ELR (cell line): ENCODE measurements at regions not wholly inside any gene's neighbourhood (a gene's known extent, or its start where the extent isn't known, plus 50 kb on each side); places are given as distances from the start of the nearest gene placed in this dataset.

Experiments
- DNase-seq: peaks from one replicate; pipeline ENCODE4 v3.0.0-alpha.2; 2015; ENCODE audit warnings: low read depth

DNA sequence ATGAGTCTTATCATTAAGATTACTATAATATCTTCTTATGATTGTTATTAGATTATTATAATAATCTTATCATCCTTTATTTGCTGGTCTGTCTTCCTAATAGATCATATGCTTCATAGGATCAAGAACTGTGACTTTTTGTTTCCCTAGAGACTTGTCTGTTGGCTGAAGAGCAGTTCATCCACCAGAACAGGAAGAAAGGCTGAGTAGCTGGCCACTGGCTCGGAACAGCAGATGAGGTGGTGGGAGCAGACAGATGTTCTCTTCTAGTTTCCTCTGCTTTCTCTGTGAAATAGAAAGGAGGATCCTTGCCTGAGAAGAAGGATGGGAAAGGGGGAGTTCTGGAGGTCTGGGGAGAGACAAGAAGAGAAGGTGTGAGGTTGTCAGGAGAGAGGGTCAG lies 120.0 kb downstream of the CCNA1 start:
- no peak for DNase-seq

DNA sequence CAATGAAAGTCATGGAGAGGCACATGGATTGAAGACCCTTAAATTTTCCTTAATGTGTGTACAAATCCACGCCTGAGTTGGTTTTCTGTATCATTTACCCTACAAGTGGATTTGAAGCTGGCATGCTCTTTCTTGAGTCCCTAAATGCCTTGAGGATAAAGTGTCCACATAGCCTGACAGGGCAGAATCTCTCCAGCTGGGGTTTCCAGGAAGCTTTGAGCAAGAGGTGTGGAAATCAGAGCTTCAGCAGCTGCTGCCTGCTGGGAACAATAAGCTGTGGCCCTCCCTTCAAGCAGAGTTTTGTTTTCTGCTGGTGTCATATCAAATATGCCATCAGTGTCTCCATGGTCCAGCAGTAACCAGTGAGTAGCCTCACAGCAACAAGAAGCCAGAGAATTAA lies 120.3 kb upstream of the SERTM1 start:
- no peak for DNase-seq

DNA sequence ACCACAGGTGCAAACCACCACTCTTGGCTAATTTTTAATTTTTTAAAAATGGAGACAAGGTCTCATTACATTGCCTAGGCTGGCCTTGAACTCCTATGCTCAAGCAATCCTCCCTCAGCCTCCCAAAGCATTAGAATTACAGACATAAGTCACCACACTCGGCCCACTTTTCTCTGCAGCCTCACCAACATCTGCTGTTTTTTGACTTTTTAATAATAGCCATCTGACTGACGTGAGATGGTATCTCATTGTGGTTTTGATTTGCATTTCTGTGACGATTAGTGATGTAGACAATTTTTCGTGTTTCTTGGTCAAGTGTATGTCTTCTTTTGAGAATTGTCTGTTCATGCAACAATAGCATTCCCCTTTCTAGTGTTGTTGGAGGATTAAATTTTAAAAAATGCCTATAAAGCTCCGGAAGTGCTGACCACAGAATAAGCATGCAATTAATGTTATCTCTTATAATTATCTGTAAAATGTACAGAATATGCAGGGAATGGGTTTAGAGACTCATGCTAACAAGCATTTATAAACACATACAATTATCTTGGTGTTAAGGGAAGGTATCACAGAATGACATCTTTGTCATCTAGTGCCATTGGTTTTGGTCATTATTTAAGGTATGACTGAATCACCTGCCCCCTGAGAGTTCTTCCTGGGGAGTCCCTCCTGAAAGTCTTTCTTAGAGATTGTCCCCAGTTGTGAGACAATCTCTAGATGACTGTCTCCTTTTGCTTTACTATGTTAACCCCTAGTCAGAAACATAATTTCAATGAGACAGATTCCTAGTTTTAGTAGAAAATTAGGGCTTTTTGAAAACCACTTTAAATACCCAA lies 118.5 kb upstream of the SERTM1 start:
- no peak for DNase-seq

DNA sequence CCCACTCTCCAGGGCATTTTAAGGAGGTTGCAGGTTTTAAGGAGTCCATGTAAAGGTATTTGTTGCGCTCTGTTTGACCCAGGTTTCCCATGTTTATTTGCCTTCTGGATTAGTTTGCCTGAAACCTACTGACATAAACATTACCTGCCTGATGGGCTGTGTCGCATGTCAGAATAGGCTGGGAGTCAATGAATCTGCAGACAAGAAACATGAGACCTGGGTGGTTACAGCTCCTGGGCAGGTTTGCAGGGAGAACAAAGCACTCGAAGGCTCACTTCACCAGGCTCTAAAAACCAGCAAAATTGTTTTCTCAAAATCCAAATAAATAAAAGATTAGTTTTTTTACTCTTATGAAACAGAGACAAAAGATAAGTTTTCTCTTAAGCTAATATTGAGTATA lies 114.4 kb upstream of the SERTM1 start:
- DNase-seq, result no peak

DNA sequence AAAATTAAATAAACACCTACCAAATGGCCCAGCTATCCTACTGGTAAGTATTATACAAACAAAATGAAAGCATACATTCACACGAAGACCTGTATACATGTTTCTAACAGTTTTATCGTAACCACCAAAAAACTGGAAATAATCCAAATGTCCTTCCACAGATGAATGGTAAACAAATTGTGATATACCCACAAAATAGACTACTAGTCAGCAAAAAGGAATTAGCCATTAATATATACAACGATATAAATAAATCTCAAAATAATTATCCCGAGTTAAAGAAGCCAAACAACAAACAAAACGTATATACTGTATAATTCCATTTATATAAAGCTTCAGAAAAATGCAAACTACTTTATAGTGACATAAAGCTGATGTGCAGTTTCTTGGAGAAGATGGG lies 106.3 kb upstream of the SERTM1 start:
- DNase-seq, result no peak

DNA sequence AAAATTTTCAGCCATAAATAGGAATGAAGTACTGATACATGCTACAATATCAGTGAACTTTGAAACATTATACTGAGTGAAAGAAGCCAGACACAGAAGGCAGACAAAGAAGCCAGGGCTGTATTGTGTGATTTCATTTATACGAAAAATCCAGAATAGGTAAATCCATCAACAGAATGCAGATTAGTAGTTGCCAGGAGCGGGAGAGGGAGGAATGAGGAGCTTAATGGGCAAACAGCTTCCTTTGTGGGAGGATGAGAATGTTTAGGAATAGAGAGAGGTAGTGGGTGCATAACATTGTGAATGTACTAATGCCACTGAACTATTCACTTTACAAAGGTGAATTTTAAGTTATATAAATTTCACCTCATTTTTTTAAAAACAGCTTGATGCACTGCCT lies 103.3 kb upstream of the SERTM1 start:
- DNase-seq, result no peak

DNA sequence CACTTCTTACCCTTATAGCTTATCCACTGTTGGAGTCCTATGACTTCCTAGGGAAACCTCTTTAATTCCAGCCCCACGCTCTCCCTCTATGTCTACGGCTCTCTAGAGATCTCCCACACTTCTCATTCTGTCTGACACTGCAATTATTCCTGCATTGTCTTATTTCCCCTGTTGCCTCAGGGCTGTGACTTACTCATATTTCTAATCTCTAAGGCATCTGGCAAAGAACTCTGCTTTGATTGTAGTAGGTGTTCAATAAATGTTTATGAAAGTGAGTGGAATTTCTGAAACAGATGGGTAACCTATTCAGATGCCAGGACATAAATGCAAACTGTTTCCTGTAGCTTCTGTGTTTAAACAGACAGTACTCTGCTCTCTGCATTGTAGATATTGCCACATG lies 102.4 kb upstream of the SERTM1 start:
- DNase-seq, result peak; percentile 41

DNA sequence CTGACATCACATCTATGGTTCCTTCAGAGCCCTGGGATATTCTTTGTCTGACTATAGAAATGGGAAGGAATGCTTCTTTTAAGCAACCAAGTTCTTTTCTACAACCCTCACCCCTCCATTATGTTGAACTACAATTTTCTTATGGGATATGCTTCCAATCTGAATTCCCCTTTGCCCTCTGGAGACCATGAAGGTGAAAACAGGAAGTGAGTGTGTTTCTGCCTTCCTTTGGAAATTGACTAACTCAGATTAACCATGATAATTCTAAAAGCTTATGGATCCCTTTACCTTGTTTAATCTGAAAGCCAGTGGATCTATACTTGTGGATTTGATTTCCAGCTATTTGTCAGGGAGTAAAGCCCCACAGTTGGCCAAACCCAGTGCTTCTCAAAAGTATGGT lies 90.8 kb upstream of the SERTM1 start:
- DNase-seq, result no peak

DNA sequence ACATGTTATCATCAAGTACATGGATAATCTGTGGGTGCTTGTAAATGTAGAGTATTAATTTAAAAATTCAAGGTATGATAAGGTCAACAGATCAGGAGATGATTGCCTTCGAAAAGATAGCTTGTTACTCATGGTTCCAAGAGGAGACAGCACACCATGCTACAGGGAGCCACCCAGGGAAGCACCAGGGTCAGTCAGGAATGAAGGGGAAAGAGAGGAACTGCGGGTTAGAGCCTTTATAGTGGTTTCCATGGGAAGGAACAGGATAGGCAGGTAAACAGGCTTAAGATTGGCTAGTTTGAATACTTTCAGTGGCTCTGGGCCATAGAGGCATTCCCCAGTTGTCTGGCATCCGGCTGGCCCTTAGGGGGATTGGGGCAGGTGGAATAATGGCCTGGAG lies 74.2 kb upstream of the SERTM1 start:
- DNase-seq, result no peak

DNA sequence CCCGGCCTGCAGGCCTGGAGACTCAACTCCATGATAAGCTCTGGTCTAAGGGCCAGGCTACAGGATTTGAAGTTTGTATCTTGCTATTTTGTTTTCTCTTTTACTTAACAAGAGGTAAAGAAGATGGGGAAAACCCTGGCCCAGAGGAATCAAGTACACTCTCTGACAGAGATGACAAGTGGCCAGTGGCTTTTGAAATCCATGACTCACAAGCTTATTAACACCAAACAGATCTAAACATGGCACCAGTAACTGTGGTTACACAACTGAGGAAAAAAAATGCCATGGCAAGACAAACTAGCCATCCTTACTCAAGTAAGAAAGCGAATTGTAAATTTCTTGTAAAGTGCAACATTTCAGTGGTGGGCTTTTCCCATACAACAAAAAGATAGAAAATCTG lies 72.6 kb upstream of the SERTM1 start:
- DNase-seq, result no peak

DNA sequence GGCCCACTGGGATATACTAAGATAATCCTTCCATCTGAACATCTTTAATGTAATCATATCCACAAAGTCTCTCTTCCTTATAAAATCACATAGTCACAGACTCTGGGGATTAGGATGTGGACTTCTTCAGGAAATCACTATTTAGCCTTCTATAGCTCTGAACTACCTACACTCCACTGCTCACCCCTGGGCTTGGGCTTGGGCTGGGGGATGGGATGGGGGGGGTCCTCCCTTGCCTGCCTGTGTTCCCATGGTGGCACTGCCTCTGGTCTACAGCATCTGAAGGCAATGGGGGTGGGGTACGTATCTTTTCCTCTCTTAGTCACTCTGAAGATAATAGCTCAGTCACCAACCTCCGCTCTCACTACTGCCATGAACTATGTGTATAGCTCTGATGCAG lies 67.8 kb upstream of the SERTM1 start:
- no peak for DNase-seq

DNA sequence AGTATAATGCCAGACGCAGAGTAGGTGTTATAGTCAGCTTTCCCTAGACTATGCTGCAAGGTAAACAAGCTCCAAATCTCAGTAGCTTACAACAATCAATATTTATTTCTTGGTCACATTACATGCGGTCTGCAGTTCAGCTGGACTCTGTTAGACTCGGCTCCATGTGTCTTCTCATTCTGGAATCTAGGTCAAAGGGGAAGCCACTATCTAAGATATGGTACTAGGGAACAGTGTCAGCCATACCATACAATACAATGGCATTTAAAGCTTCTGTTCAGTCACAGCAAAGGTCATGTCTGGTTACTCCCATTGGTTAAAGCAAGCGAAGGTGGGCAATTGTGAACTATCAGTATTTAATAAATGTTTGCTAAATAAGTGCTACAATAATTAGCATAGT lies 65.3 kb upstream of the SERTM1 start:
- DNase-seq, result no peak

DNA sequence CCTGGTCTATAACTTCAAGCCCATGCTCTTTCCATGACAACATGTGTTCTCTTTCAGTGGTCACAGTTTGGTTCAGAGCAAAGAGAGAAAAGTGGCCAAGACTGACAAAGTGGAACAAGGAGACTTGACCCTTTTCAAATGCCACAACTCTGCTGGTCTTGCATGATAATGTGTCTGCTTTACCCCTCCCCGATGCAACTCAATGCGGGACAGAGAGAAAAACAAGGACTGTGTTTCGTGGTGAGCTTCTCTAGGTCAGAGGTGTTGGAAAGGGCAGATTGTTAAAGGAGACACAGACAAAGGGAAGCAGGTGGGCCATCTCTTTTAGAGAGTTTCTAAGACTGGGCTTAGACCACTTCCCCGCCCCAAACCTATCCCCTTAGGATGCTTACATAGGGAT lies 61.6 kb upstream of the SERTM1 start:
- DNase-seq, result no peak

DNA sequence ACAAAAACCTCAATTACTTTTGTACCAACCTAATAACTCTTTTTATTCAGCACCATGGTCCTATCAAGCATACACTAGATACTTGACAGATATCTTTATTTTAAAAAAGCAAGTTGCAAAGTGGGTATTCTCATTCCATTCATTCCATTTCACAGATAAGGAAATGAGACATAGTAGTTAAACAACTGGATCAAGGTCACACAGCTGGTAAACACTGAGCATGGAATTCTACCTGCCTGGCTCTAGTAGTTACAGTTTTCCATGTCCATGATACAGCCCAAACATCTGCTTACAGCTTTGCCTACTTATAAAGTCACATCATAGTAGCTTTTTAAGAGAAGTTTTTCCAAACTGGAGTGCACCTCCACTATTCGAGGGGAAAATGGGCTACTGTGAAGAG lies 57.1 kb upstream of the SERTM1 start:
- no peak for DNase-seq

DNA sequence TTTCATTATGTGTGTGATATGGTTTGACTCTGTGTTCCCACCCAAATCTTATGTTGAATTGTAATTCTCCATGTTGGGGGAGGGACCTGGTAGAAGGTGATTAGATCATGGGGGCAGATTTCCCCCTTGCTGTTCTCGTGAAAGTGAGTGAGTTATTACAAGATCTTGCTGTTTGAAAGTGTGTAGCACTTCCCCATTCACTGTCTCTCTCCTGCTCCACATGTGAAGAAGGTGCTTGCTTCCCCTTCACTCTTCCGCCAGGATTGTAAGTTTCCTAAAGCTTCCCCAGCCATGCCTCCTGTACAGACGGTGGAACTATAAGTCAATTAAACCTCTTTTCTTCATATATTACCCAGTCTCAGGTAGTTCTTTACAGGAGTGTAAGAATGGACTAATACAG lies 54.3 kb upstream of the SERTM1 start:
- DNase-seq, result no peak
